OCI-LY7 (cell line): ENCODE measurements at regions not wholly inside any gene's neighbourhood (a gene's known extent, or its start where the extent isn't known, plus 50 kb on each side); places are given as distances from the start of the nearest gene placed in this dataset.

Experiments used
- BruUV-seq: library from RNA; stranded (reverse); fragments of 400-500 nt; replicated peaks from 2 replicates; lab custom pipeline; 2021; lab: Mats Ljungman, UMichigan
- CTCF ChIA-PET: fragments of 300-600 bp; sonication (Branson Sonifier 250); formaldehyde crosslinking; loops from one replicate; lab custom pipeline; 2022; ENCODE audit warnings: antibody characterized with exemption; ENCODE audit not compliant: unreplicated experiment; lab: Charles Lee
- POLR2A ChIA-PET: fragments of 300-600 bp; sonication (Branson Sonifier 250); formaldehyde crosslinking; loops from one replicate; lab custom pipeline; 2022; ENCODE audit warnings: antibody characterized with exemption; lab: Charles Lee
- DNase-seq: peaks from one replicate; pipeline ENCODE4 v3.0.0-alpha.2; 2015; ENCODE audit warnings: low spot score
- H2AFZ ChIP-seq: fragments of 200-600 bp; sonication (generic), shearing (Covaris generic); 2 replicates; pipeline ENCODE4 v1.6.1; 2014; ENCODE audit warnings: mild to moderate bottlenecking, antibody characterized with exemption, low read length, moderate library complexity
- H3K27ac ChIP-seq: fragments of 200-600 bp; sonication (generic); 2 replicates; pipeline ENCODE4 v1.5.1; 2014; ENCODE audit warnings: mixed run types, low read depth, mild to moderate bottlenecking, moderate library complexity, low read length, inconsistent platforms; ENCODE audit not compliant: poor library complexity, severe bottlenecking
- H3K36me3 ChIP-seq: fragments of 200-600 bp; sonication (generic); 2 replicates; pipeline ENCODE4 v1.6.1; 2014; ENCODE audit warnings: mild to moderate bottlenecking, antibody characterized with exemption, low read length, moderate library complexity, mixed read lengths; ENCODE audit not compliant: insufficient read depth
- H3K4me1 ChIP-seq: fragments of 200-600 bp; sonication (generic); 2 replicates; pipeline ENCODE4 v1.5.1; 2014; ENCODE audit warnings: mild to moderate bottlenecking, low read length; ENCODE audit not compliant: insufficient read depth, poor library complexity, severe bottlenecking
- H3K4me2 ChIP-seq: fragments of 200-600 bp; sonication (generic); 2 replicates; pipeline ENCODE4 v1.6.1; 2014; ENCODE audit warnings: mild to moderate bottlenecking, low read length
- H3K4me3 ChIP-seq: fragments of 200-600 bp; sonication (generic); 2 replicates; pipeline ENCODE4 v1.5.1; 2014; ENCODE audit warnings: mild to moderate bottlenecking, low read depth, low read length; ENCODE audit not compliant: poor library complexity, severe bottlenecking
- H3K79me2 ChIP-seq: fragments of 200-600 bp; sonication (generic); 2 replicates; pipeline ENCODE4 v1.6.1; 2016; ENCODE audit warnings: low read depth, mild to moderate bottlenecking, low read length, moderate library complexity, mixed read lengths; ENCODE audit not compliant: insufficient read depth
- H3K9me2 ChIP-seq: fragments of 200-600 bp; sonication (generic); 2 replicates; pipeline ENCODE4 v1.6.1; 2016; ENCODE audit warnings: mild to moderate bottlenecking, low read length, mixed read lengths; ENCODE audit not compliant: insufficient read depth
- H3K9me3 ChIP-seq: fragments of 200-600 bp; sonication (generic); 2 replicates; pipeline ENCODE4 v1.6.1; 2014; ENCODE audit warnings: mild to moderate bottlenecking, mixed run types, low read length, mixed read lengths
- H4K20me1 ChIP-seq: fragments of 200-600 bp; sonication (generic); 2 replicates; pipeline ENCODE4 v1.6.1; 2014; ENCODE audit warnings: mild to moderate bottlenecking, antibody characterized with exemption, low read length, moderate library complexity, mixed read lengths; ENCODE audit not compliant: insufficient read depth
- EZH2phosphoT487 ChIP-seq: fragments of 200-600 bp; sonication (generic); IDR thresholded peaks from 2 replicates; pipeline ENCODE4 v1.6.1; 2018; ENCODE audit warnings: low read depth, borderline replicate concordance, mild to moderate bottlenecking, mixed run types, antibody characterized with exemption, low read length, moderate library complexity, mixed read lengths
- intact Hi-C: fragments of 100-400 bp; cut with micrococcal nuclease; formaldehyde crosslinking; loops from one replicate; pipeline ENCODE4 v1.10.0; 2022; ENCODE audit not compliant: unreplicated experiment
- TF ChIP-seq, protein P1 (sequence below): fragments of 200-600 bp; sonication (generic); conservative IDR thresholded peaks from 2 replicates; pipeline ENCODE4 v1.5.1; 2014; ENCODE audit warnings: mild to moderate bottlenecking, antibody characterized with exemption, low read length, moderate library complexity, mixed read lengths

DNA sequence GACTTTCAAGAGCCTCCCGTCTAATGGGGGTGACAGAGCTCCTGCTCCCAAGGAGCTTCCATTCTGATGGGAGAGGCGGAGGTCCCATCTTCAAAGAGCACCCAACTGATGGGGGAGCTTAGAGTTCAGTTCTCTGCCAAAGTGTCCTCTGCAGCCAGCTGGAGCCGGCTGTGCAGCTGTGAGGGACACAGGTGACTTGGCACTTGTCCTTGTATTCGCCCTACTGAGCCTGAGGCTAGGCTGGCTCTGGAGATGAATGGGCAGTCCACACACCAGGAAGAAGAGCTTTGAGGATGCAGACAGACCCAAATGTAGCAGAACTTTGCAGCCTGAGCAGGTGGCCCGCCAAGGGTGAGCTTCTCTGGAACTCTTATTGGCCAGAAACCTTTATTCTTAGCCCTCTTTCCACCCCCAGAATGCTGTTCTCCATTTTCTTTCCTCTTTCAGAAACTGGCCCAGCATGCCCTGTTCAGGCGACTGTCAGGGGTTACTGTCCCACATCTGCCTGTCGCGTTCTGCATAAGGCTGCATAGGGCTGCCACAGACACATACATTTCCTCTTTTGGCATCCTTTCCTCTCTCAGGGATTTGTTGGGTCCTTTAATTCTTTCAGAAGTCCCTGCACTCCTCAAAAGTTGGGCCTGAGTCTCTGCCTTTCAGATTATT, 108.7 kb upstream of the LRFN2 start:
- Histone ChIP-seq H3K4me1 (no peaks in the 10 kb centered on the region), H3K27ac (no peak overlapping the region), H3K9me3 (no peaks in the 10 kb centered on the region), H3K79me2 (no peaks in the 10 kb centered on the region), H3K4me3 (no peak overlapping the region), H3K4me2 (no peak overlapping the region), H4K20me1 (no peaks in the 10 kb centered on the region), H3K36me3 (no peaks in the 10 kb centered on the region), H2AFZ (no peak overlapping the region), H3K9me2 (no peaks in the 10 kb centered on the region)
- no peak for DNase-seq
- BruUV-seq: no TSS peak
- no peak for TF ChIP-seq EZH2phosphoT487
- TF ChIP-seq, protein P1, sequence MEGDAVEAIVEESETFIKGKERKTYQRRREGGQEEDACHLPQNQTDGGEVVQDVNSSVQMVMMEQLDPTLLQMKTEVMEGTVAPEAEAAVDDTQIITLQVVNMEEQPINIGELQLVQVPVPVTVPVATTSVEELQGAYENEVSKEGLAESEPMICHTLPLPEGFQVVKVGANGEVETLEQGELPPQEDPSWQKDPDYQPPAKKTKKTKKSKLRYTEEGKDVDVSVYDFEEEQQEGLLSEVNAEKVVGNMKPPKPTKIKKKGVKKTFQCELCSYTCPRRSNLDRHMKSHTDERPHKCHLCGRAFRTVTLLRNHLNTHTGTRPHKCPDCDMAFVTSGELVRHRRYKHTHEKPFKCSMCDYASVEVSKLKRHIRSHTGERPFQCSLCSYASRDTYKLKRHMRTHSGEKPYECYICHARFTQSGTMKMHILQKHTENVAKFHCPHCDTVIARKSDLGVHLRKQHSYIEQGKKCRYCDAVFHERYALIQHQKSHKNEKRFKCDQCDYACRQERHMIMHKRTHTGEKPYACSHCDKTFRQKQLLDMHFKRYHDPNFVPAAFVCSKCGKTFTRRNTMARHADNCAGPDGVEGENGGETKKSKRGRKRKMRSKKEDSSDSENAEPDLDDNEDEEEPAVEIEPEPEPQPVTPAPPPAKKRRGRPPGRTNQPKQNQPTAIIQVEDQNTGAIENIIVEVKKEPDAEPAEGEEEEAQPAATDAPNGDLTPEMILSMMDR: no peak
- ChIA-PET CTCF (no interaction called here), POLR2A (interaction anchor here (0.6 to 1.1 kb wide), 3 partner anchors 13 to 60 kb away, joined by 3 to 5 read pairs (median 3); no protein-coding TSS in a partner anchor)
- intact Hi-C loops: no loop called here

DNA sequence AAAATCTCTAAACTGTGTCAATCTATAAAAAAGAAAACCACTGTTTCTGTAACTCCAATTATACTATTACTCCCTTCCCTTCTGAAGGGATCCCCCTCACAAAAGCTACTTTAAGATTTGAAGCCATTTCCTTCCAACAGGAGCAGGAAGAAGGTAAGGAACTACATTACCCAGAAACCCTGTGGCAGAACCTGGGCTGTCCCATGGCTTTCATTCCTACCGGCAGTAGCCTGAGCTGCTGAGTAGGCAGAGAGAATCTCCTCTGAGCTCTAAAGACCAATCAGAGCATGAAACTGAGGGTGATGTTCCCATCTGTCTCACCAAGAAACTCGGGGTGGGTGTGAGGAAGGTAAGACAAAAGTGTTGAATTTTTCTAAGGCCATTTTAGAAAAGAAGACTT, 108.0 kb upstream of the LRFN2 start:
- ChIA-PET CTCF (no interaction called here), POLR2A (interaction anchor here (0.5 to 1.1 kb wide), 3 partner anchors 14 to 74 kb away, joined by 3 read pairs; no protein-coding TSS in a partner anchor)
- intact Hi-C loops: no loop called here
- Histone ChIP-seq H4K20me1 (no peaks in the 10 kb centered on the region), H2AFZ (no peak overlapping the region), H3K9me3 (no peaks in the 10 kb centered on the region), H3K4me1 (no peaks in the 10 kb centered on the region), H3K9me2 (no peaks in the 10 kb centered on the region), H3K79me2 (no peaks in the 10 kb centered on the region), H3K27ac (no peak overlapping the region), H3K4me2 (no peak overlapping the region), H3K4me3 (no peak overlapping the region), H3K36me3 (no peaks in the 10 kb centered on the region)
- no peak for DNase-seq
- no peak for TF ChIP-seq EZH2phosphoT487
- TF ChIP-seq, protein P1: no peak
- BruUV-seq: no TSS peak

DNA sequence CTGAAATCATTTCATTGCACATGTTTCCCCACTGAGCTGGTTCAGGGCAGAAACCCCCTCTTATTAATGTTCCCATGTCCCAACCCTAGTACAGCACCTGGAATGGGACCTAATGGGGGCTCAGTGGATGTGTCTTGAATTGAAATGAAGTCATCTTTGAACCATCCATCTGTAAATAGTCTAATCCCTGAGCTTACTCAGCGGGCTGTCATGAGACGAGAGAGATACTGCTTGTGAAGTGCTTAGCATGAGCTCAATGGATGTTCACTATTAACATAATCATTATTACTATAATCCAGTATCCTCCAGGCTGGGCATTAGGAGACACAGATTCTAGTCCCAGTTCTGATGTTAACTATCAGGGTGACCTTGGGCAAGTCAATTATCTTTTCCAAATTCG, 106.6 kb upstream of the LRFN2 start:
- H3K79me2 ChIP-seq: no peaks in the 10 kb centered on the region
- CTCF ChIA-PET: no interaction called here

More for the DNA sequence above, 106.6 kb upstream of the LRFN2 start:
- DNase-seq: no peak
- H3K27ac ChIP-seq: no peak overlapping the region
- no peak overlapping the region for H3K4me2 ChIP-seq
- TF ChIP-seq, protein P1: no peak
- no peak for TF ChIP-seq EZH2phosphoT487
- intact Hi-C loops: no loop called here
- no peaks in the 10 kb centered on the region for H3K9me2 ChIP-seq
- POLR2A ChIA-PET: no interaction called here
- H3K36me3 ChIP-seq: no peaks in the 10 kb centered on the region
- H3K4me3 ChIP-seq: no peak overlapping the region
- H2AFZ ChIP-seq: no peak overlapping the region
- no TSS peak for BruUV-seq
- no peaks in the 10 kb centered on the region for H4K20me1 ChIP-seq
- no peaks in the 10 kb centered on the region for H3K9me3 ChIP-seq
- no peaks in the 10 kb centered on the region for H3K4me1 ChIP-seq
